BJ (cell line): ENCODE measurements at regions not wholly inside any gene's neighbourhood (a gene's known extent, or its start where the extent isn't known, plus 50 kb on each side); places are given as distances from the start of the nearest gene placed in this dataset.

Experiments
- CTCF ChIA-PET: fragments of 350-600 bp; formaldehyde crosslinking; extraction: SDS; loops from one replicate; lab custom pipeline; 2021; ENCODE audit warnings: antibody characterized with exemption, inconsistent platforms; lab: Yijun Ruan, JAX
- POLR2A ChIA-PET: fragments of 300-600 bp; sonication (Branson Sonifier 250); formaldehyde crosslinking; extraction: SDS; loops from one replicate; lab custom pipeline; 2021; ENCODE audit warnings: antibody characterized with exemption; lab: Charles Lee
- DNase-seq: peaks from one replicate; pipeline ENCODE4 v3.0.0-alpha.2; 2011; ENCODE audit warnings: low read depth
- H3K27me3 ChIP-seq: 2 replicates; pipeline ENCODE4 v1.6.0; 2011; ENCODE audit warnings: low read length; ENCODE audit not compliant: control insufficient read depth, insufficient read depth
- H3K36me3 ChIP-seq: 2 replicates; pipeline ENCODE4 v1.5.1; 2011; ENCODE audit warnings: low read length; ENCODE audit not compliant: control insufficient read depth, insufficient read depth
- H3K4me3 ChIP-seq: 2 replicates; pipeline ENCODE4 v1.5.1; 2011; ENCODE audit warnings: low read depth, mild to moderate bottlenecking, control low read depth, low read length
- TF ChIP-seq, protein P1 (sequence below): IDR thresholded peaks from 2 replicates; pipeline ENCODE4 v1.5.1; 2011; ENCODE audit warnings: low read depth, mild to moderate bottlenecking, control low read depth, inconsistent platforms, low read length, moderate library complexity; ENCODE audit not compliant: insufficient read depth

DNA sequence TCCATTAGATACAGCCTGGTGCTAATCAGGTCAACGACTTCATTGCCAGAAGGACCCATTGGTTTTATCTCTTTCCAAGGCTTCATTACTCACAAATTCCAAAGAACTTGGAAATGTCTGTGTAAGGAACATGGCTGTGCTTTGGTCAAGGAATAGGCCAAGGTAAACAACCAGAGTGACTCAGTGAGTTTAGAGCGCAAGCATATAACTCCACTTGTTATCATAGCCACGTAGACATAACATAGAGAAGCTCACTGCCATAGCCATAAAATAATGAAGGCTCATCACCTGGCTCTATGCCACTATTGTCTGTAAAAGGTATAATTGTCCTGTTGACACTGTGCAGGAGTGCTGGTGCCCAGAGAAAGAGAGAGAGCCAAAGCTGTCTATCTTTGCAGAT, 139.3 kb upstream of the PLCXD3 start:
- TF ChIP-seq, protein P1, sequence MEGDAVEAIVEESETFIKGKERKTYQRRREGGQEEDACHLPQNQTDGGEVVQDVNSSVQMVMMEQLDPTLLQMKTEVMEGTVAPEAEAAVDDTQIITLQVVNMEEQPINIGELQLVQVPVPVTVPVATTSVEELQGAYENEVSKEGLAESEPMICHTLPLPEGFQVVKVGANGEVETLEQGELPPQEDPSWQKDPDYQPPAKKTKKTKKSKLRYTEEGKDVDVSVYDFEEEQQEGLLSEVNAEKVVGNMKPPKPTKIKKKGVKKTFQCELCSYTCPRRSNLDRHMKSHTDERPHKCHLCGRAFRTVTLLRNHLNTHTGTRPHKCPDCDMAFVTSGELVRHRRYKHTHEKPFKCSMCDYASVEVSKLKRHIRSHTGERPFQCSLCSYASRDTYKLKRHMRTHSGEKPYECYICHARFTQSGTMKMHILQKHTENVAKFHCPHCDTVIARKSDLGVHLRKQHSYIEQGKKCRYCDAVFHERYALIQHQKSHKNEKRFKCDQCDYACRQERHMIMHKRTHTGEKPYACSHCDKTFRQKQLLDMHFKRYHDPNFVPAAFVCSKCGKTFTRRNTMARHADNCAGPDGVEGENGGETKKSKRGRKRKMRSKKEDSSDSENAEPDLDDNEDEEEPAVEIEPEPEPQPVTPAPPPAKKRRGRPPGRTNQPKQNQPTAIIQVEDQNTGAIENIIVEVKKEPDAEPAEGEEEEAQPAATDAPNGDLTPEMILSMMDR, result no peak
- ChIA-PET POLR2A (no interaction called here), CTCF (no interaction called here)
- no peak for DNase-seq
- no peaks in the 10 kb centered on the region for H3K27me3 ChIP-seq
- H3K4me3 ChIP-seq, result no peak overlapping the region
- H3K36me3 ChIP-seq, result no peaks in the 10 kb centered on the region

DNA sequence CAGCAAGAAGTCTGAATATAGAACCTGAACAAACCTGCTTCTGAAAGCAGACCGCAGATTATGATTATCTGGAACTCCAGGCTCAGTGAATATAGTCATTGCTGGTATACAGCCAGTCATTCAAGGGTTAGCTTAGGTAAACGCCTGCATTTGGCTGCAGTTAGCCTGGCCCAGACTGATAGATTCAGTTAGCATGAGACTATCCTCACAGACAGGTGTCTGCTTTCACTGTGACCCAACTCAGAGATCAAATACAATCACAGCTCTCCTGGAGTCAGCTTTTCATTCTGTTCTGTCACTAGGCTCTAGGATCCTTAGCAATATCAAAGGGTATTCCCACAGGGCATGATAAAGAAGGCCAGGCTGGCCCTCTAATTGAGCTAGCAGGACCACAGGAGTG, 138.6 kb upstream of the PLCXD3 start:
- no peaks in the 10 kb centered on the region for H3K36me3 ChIP-seq
- ChIA-PET POLR2A (no interaction called here), CTCF (interaction anchor here (0.8 kb wide), 1 partner anchor 11 kb away, joined by 3 read pairs; no protein-coding TSS in a partner anchor)
- no peaks in the 10 kb centered on the region for H3K27me3 ChIP-seq
- no peak overlapping the region for H3K4me3 ChIP-seq
- DNase-seq, result no peak
- TF ChIP-seq, protein P1, result no peak

DNA sequence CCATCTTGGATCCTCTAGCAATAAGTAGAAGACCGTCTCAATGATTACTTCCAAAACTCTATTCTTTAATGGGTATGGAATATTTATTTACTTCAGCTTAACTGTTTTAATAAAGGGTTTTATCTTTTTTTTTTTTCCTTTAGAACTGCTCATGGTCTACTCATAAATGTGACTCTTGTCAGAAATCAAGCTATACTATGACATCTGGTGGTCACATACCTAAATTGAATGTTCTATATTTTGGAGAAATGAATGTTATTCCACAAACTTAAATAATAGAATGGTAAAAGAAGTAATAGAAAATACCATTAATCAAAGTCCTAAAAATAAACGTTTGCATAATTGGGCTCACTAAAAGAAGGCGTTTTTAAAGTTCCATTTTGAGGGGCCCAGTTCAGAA, 131.2 kb upstream of the PLCXD3 start:
- CTCF ChIA-PET, result interaction anchor here (0.6 to 1.7 kb wide), 4 partner anchors 110 to 737 kb away, joined by 3 to 10 read pairs (median 3); no protein-coding TSS in a partner anchor
- Histone ChIP-seq H3K27me3 (no peaks in the 10 kb centered on the region), H3K4me3 (no peak overlapping the region), H3K36me3 (no peaks in the 10 kb centered on the region)
- TF ChIP-seq, protein P1, result no peak
- POLR2A ChIA-PET, result no interaction called here
- DNase-seq, result no peak

DNA sequence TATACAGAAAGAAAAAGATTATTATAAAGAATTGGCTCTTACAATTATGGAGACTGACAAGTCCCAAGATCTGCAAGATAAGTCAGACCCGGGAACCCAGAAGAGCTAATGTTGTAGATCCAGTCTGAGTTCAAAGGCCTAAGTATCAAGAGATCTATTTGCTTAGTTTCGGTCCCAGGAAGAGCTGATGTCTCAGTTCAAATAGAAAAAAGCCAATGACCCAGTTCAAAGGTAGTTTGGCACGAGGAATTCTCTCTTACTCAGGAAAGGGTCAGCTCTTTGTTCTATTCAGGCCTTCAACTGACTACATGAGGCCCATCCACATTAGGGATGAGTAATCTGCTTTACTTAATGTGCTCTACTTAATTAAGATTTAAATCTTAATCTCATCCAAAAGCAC, 128.3 kb upstream of the PLCXD3 start:
- H3K27me3 ChIP-seq, result no peaks in the 10 kb centered on the region
- ChIA-PET POLR2A (no interaction called here), CTCF (interaction anchor here (0.8 to 1.7 kb wide), 4 partner anchors 10 to 734 kb away, joined by 3 to 4 read pairs (median 3); no protein-coding TSS in a partner anchor)
- no peaks in the 10 kb centered on the region for H3K36me3 ChIP-seq
- no peak overlapping the region for H3K4me3 ChIP-seq
- no peak for DNase-seq
- TF ChIP-seq, protein P1, result no peak

DNA sequence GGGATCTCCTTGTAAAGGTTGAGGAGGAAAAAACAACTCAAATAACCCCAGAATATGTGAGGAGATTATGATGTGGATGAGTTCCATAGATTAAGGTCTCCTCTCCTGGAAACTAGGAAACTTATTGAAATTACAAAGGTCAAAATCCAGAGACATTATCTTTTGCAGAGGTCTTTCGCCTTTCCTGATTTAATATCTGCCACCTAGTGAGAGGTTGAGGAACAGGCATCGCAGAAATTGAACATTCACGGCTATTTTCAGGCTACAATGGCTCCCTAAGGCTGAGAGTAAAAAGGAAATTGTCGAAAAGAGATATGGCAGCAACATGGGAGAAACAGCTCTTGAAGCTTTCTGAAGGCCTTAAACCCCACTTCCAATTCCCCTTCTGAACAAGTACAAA, 127.5 kb upstream of the PLCXD3 start:
- CTCF ChIA-PET, result interaction anchor here (0.8 to 1.7 kb wide), 7 partner anchors 9 to 733 kb away, joined by 3 to 6 read pairs (median 3); no protein-coding TSS in a partner anchor
- no peak for DNase-seq
- POLR2A ChIA-PET, result no interaction called here
- H3K27me3 ChIP-seq, result no peaks in the 10 kb centered on the region
- H3K4me3 ChIP-seq, result no peak overlapping the region
- TF ChIP-seq, protein P1, result peak; percentile 37
- H3K36me3 ChIP-seq, result no peaks in the 10 kb centered on the region
